GM19324 (cell line): ENCODE measurements at regions not wholly inside any gene's neighbourhood (a gene's known extent, or its start where the extent isn't known, plus 50 kb on each side); places are given as distances from the start of the nearest gene placed in this dataset.

Source experiments
- ATAC-seq: cut with Tn5 transposase; IDR thresholded peaks from one replicate; pipeline ENCODE4 v1.9.1; 2021; ENCODE audit warnings: mild to moderate bottlenecking, moderate library complexity; ENCODE audit not compliant: unreplicated experiment, low FRiP score

DNA sequence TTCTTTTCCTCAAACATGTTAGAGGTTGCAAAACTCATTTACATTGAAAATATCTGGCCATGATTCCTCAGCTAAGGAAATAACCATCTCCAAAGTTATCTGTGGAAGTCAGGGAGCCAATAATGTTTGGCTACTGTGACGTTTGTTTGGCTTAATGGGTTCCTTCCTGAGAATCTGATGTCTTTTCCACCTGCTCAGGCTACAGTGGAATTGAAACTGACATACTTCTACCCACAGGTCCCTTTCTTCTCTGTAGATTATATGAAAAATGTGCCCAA lies 221.1 kb upstream of the XYLT1 start:
- no peak for ATAC-seq

DNA sequence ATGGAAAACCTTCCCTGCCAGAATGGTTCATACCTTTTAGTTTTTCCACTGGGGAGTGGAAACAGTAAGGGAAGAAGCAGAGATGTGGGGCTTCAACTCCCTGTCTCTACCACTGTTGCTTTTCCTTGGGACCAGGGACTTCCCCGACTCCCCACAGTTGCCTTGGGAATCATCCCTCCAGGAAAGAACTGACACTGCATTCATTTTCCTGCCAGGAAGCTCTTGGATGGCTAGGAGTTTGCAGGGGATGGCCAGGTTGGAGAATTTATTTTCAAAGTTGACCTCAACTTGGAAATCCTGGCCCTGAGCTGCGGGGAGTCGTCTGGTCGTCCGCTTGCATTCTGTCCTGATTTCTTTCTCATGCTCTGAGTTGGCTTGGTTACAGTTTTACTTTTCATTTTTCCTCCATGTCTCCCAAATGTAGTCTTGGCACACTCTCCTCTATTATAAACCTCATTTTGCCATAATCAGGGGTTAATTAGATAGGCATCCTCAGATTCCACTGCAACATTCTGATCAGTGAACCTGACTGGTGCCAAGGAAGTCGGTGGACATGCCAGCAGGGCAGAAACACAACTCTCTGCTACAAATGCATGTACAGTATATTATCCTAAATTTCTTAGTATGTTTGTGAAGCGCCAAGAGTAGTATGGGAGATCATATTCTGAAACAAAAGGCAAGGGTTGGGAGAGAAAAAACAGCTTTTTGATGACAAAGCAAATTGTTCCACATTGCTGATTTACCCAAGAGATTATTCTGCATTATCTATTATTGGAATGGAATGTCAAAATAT lies 220.5 kb upstream of the XYLT1 start:
- ATAC-seq: no peak

DNA sequence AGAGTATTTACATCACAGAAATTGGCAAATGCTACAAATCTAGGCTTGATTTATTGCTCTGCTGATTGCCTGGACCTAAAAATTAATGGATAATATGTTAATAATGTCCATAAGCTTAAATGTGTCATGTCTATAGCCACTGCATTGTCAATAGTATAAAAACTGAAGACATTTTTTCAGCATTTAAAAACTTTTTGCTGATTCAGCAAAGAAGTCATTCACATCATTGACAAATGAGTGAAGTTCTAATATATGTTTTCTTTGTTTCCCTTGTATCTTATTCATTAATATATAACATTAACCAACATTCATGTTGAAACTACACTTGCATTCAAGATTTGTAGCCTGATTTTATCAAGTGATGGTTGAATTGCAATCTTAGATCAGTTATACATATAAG lies 214.7 kb upstream of the XYLT1 start:
- ATAC-seq: no peak

- ATAC-seq: no peak
Measured at GRCh38 chr16:17683281-17683680, 212.5 kb upstream of the XYLT1 start.

DNA sequence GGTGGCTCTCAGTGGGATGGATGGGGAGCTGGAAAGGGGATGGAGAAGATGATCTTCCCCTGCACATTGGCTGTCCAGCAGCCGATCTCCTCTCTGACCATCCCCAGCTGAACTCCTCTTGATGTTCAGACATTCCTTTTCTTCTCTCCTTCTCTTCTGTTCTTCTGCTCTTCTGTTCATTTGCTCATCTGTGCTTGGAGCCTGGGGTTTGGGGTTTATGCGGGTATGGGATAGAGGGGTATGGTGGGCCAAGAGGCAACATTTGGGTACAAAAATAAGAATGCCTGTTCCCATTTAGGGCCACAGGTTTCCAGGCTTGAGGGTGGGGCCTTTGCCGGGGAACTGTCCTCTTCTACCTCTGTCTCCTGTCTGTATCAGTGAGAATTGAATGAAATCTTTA lies 205.4 kb upstream of the XYLT1 start:
- ATAC-seq: no peak

- ATAC-seq: no peak
Measured at GRCh38 chr16:17668386-17668785, 197.6 kb upstream of the XYLT1 start.

- no peak for ATAC-seq
Measured at GRCh38 chr16:17666293-17666692, 195.5 kb upstream of the XYLT1 start.

DNA sequence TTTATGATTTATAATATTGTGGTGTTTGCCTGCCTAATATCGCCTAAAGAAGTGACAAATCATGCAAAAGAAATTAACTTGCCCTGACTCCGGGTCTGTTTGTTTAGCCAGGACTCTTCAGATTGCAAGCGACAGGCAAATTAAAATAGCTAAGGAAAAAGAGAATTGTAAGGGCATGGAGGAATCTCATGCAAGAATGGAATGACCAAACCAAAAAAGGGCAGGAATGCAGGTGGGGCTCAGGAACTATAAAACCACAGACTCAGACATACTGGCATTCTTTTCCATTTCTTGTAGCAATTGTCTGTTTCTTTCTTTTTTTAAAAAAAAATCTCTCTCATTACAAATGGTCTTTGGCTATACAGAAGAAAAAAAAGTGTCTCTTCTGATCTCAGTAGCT lies 188.1 kb upstream of the XYLT1 start:
- no peak for ATAC-seq

GRCh38 chr16:17657045-17657444 lies 186.3 kb upstream of the XYLT1 start:
- no peak for ATAC-seq

DNA sequence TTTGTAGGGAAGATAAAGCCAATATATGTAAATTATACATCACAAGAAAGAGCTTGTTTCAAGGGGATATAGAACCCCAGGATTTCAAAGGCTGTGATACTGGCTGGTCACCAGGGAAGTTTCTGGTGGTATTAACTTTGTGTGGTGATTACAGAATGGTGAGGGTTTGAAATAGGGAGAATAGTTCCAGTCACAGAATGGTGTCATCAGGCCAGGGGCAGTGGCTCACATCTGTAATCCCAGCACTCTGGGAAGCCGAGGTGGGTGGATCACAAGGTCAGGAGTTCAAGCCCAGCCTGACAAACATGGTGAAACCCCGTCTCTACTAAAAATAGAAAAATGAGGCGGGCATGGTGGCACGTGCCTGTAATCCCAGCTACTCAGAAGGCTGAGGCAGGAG lies 183.8 kb upstream of the XYLT1 start:
- no peak for ATAC-seq

GRCh38 chr16:17654142-17654541 lies 183.4 kb upstream of the XYLT1 start:
- ATAC-seq: no peak

DNA sequence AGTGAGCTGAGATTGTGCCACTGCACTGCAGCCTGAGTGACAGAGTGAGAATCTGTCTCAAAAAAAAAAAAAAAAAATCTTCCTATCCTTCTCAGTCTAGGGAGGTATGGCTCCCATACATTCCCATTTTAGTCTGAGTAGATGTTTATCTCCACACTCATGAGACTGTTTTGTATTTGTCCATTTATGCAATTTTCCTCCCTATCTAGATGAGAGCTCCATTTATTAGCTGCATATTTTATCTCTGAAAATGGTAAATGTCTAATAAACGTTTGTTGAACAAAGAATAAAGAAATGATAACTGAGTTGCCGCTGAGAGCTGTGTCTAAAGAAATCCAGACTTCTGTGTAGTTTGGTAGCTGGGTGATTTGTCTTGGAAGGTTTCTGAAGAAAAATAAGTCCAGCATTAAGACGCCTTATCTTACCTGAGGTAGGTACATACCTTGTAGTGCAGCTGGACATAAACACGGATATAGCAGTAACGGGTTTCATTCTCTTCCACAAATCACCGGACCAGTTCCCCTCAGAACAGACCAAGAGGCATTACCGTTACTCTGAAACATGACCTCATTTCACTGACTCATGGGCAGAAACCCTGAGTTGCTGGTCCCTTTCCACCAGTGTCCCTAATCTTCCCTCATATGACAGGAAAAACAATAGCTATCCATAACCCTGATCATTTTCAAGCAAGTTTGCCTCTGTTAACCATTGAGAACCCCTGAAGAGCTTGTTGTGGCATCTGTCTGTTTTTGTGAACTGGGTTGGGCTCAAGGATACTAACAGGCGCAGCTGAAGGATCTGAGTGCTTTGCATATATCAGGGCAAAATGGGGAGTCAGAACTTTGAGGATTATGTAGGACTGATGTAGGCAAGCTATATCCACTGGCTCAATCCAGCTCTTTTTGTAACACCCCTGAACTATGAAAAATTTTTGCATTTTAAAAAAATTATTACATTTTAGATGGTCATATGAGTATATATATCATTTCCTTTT lies 177.4 kb upstream of the XYLT1 start:
- ATAC-seq: no peak

GRCh38 chr16:17643935-17644334 lies 173.2 kb upstream of the XYLT1 start:
- no peak for ATAC-seq

DNA sequence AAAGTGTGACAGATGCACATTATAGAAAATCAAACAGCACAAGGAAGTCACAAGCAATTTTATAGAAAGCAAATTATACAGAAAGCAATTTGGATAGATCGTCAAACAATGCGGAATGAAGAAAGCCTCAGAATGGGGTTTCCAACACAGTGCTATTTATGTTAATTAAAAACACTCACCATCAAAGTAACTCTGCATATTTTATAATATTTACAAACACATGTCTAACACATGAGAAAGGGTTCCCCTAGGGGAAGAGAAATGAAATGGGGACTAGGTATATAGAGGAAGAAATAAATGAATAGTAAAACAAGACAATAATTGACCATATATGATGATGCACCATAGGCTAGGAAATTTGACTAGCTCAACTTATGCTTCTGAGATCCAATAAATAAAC lies 171.2 kb upstream of the XYLT1 start:
- ATAC-seq: no peak

- ATAC-seq: no peak
Measured at GRCh38 chr16:17638134-17638533, 167.4 kb upstream of the XYLT1 start.

- no peak for ATAC-seq
Measured at GRCh38 chr16:17635183-17635582, 164.4 kb upstream of the XYLT1 start.

- no peak for ATAC-seq
Measured at GRCh38 chr16:17633181-17633951, 162.6 kb upstream of the XYLT1 start.

- ATAC-seq: no peak
Measured at GRCh38 chr16:17632667-17633066, 161.9 kb upstream of the XYLT1 start.

GRCh38 chr16:17629936-17630335 lies 159.2 kb upstream of the XYLT1 start:
- no peak for ATAC-seq

DNA sequence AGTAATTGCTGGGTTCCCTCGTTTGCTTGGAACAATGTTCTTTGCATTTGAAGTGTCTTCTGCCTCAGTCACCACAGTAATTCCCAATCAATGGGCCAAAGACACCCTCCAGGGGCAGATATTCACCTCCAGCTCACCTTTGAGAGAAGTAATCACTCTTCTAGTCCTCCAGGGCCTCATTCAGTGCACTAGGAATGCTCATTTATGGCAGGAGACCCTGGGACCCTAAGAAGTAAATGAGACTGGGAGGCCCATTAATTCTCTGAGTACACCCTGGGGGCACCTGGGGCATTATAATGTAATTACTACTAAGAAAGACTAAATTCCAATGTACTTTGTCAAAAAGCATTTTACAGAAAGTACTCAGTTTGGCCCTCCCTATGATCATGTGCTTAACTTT lies 158.2 kb upstream of the XYLT1 start:
- no peak for ATAC-seq

GRCh38 chr16:17622366-17622765 lies 151.6 kb upstream of the XYLT1 start:
- ATAC-seq: no peak
